ENCODE measurements at regions not wholly inside any gene's neighbourhood (a gene's known extent, or its start where the extent isn't known, plus 50 kb on each side); places are given as distances from the start of the nearest gene placed in this dataset.

GRCh38 chr13:63149375-63149774 lies 1733.7 kb upstream of the PCDH20 start:
- TF ChIP-seq POLR2A (IDR thresholded peaks at IDR 0.05; ENCODE audit: low read depth, low read length) (no peak), CEBPB (IDR thresholded peaks at IDR 0.05; ENCODE audit: low read depth, low read length) (no peak), CHD1 (IDR thresholded peaks at IDR 0.05; ENCODE audit: low read depth, low read length) (no peak), SMC3 (IDR thresholded peaks at IDR 0.05; ENCODE audit: low read depth, low read length) (no peak), RAD21 (IDR thresholded peaks at IDR 0.05; ENCODE audit: low read length) (no peak), MAZ (IDR thresholded peaks at IDR 0.05; ENCODE audit: borderline replicate concordance, low read depth, low read length) (no peak), FOS (IDR thresholded peaks at IDR 0.05; ENCODE audit: low read depth, low read length) (no peak), RFX5 (IDR thresholded peaks at IDR 0.05; ENCODE audit: low read depth, low read length) (no peak), NFE2L2 (IDR thresholded peaks at IDR 0.05; ENCODE audit: low read depth, low read length) (no peak), RCOR1 (IDR thresholded peaks at IDR 0.05; ENCODE audit: insufficient replicate concordance, low read length) (no peak), MAFK (IDR thresholded peaks at IDR 0.05; ENCODE audit: low read depth, low read length) (no peak), USF2 (IDR thresholded peaks at IDR 0.05; ENCODE audit: low read depth, low read length) (no peak), BHLHE40 (IDR thresholded peaks at IDR 0.05; ENCODE audit: low read depth, low read length) (no peak)
- TF ChIP-seq, protein P1, sequence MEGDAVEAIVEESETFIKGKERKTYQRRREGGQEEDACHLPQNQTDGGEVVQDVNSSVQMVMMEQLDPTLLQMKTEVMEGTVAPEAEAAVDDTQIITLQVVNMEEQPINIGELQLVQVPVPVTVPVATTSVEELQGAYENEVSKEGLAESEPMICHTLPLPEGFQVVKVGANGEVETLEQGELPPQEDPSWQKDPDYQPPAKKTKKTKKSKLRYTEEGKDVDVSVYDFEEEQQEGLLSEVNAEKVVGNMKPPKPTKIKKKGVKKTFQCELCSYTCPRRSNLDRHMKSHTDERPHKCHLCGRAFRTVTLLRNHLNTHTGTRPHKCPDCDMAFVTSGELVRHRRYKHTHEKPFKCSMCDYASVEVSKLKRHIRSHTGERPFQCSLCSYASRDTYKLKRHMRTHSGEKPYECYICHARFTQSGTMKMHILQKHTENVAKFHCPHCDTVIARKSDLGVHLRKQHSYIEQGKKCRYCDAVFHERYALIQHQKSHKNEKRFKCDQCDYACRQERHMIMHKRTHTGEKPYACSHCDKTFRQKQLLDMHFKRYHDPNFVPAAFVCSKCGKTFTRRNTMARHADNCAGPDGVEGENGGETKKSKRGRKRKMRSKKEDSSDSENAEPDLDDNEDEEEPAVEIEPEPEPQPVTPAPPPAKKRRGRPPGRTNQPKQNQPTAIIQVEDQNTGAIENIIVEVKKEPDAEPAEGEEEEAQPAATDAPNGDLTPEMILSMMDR (conservative IDR thresholded peaks at IDR 0.05; ENCODE audit: low read depth, low read length) = no peak
